ENCODE measurements at regions not wholly inside any gene's neighbourhood (a gene's known extent, or its start where the extent isn't known, plus 50 kb on each side); places are given as distances from the start of the nearest gene placed in this dataset.

DNA sequence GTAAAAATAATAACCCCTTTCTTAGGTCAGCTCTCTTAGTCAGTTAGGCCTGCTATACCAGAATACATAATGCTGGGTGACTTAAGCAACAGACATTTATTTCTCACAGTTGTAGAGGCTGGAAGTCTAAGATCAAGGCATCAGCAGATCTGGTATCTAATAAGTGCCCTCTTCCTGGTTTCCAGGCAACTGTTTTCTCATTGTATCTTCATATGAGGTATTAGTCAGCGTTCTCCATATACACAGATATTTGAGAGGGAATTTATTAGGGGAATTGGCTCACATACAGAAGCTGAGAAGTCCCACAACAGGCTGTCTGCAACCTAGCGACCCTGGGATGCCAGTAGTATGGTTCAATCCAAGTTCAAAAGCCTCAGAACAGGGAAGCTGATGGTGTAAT is 896.0 kb downstream of the GALC start:
- no peak overlapping the region for H3K9ac ChIP-seq (ENCODE audit: low read length)
- H2AFZ ChIP-seq (ENCODE audit: low read depth, low read length): no peak overlapping the region
- H3K9me2 ChIP-seq (ENCODE audit: insufficient read depth, low read length): no peaks in the 10 kb centered on the region
- no peaks in the 10 kb centered on the region for H3K79me2 ChIP-seq (replicated peaks; ENCODE audit: insufficient read depth, low read length)
- no peaks in the 10 kb centered on the region for H3K9me3 ChIP-seq (ENCODE audit: low read length)
- no peaks in the 10 kb centered on the region for H3K36me3 ChIP-seq (ENCODE audit: insufficient read depth, low read length)
- H3K27me3 ChIP-seq (ENCODE audit: insufficient read depth, low read depth, low read length): no peaks in the 10 kb centered on the region
- TF ChIP-seq EP300 (conservative IDR thresholded peaks at IDR 0.05; ENCODE audit: poor library complexity, severe bottlenecking) (no peak), MXI1 (conservative IDR thresholded peaks at IDR 0.05; ENCODE audit: poor library complexity, severe bottlenecking) (no peak), RAD21 (conservative IDR thresholded peaks at IDR 0.05) (no peak), EZH2 (IDR thresholded peaks at IDR 0.05; ENCODE audit: borderline replicate concordance, insufficient read depth, low read length, poor library complexity, severe bottlenecking) (no peak), CTCF (IDR thresholded peaks at IDR 0.05; ENCODE audit: poor library complexity, severe bottlenecking) (no peak), SMC3 (conservative IDR thresholded peaks at IDR 0.05; ENCODE audit: poor library complexity) (no peak), TAF1 (IDR thresholded peaks at IDR 0.05; ENCODE audit: low read depth) (no peak), POLR2AphosphoS5 (IDR thresholded peaks at IDR 0.05) (no peak)
- TF ChIP-seq, protein P1, sequence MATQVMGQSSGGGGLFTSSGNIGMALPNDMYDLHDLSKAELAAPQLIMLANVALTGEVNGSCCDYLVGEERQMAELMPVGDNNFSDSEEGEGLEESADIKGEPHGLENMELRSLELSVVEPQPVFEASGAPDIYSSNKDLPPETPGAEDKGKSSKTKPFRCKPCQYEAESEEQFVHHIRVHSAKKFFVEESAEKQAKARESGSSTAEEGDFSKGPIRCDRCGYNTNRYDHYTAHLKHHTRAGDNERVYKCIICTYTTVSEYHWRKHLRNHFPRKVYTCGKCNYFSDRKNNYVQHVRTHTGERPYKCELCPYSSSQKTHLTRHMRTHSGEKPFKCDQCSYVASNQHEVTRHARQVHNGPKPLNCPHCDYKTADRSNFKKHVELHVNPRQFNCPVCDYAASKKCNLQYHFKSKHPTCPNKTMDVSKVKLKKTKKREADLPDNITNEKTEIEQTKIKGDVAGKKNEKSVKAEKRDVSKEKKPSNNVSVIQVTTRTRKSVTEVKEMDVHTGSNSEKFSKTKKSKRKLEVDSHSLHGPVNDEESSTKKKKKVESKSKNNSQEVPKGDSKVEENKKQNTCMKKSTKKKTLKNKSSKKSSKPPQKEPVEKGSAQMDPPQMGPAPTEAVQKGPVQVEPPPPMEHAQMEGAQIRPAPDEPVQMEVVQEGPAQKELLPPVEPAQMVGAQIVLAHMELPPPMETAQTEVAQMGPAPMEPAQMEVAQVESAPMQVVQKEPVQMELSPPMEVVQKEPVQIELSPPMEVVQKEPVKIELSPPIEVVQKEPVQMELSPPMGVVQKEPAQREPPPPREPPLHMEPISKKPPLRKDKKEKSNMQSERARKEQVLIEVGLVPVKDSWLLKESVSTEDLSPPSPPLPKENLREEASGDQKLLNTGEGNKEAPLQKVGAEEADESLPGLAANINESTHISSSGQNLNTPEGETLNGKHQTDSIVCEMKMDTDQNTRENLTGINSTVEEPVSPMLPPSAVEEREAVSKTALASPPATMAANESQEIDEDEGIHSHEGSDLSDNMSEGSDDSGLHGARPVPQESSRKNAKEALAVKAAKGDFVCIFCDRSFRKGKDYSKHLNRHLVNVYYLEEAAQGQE (IDR thresholded peaks at IDR 0.05; ENCODE audit: borderline replicate concordance): no peak
- no peaks in the 10 kb centered on the region for H4K20me1 ChIP-seq (ENCODE audit: insufficient read depth)
- H3K4me3 ChIP-seq (ENCODE audit: low read length): no peak overlapping the region
- no peak overlapping the region for H3K4me2 ChIP-seq (ENCODE audit: low read length)
- H3F3A ChIP-seq (ENCODE audit: insufficient read depth, low read length, poor library complexity, severe bottlenecking): no peaks in the 10 kb centered on the region
- H3K27ac ChIP-seq (ENCODE audit: low read length): no peak overlapping the region

GRCh38 chr14:87094913-87095312 is 898.1 kb downstream of the GALC start:
- Histone ChIP-seq H3F3A (ENCODE audit: insufficient read depth, low read length, poor library complexity, severe bottlenecking) (no peaks in the 10 kb centered on the region), H3K9me3 (ENCODE audit: low read length) (no peaks in the 10 kb centered on the region), H3K27me3 (ENCODE audit: insufficient read depth, low read depth, low read length) (no peaks in the 10 kb centered on the region), H4K20me1 (ENCODE audit: insufficient read depth) (no peaks in the 10 kb centered on the region), H3K9ac (ENCODE audit: low read length) (no peak overlapping the region), H3K36me3 (ENCODE audit: insufficient read depth, low read length) (no peaks in the 10 kb centered on the region), H3K4me2 (ENCODE audit: low read length) (no peak overlapping the region), H3K9me2 (ENCODE audit: insufficient read depth, low read length) (no peaks in the 10 kb centered on the region), H3K27ac (ENCODE audit: low read length) (no peak overlapping the region), H2AFZ (ENCODE audit: low read depth, low read length) (no peak overlapping the region), H3K4me3 (ENCODE audit: low read length) (no peak overlapping the region), H3K79me2 (replicated peaks; ENCODE audit: insufficient read depth, low read length) (no peaks in the 10 kb centered on the region)
- TF ChIP-seq, protein P1 (IDR thresholded peaks at IDR 0.05; ENCODE audit: borderline replicate concordance): no peak
- TF ChIP-seq EP300 (conservative IDR thresholded peaks at IDR 0.05; ENCODE audit: poor library complexity, severe bottlenecking): no peak
- TF ChIP-seq POLR2AphosphoS5 (IDR thresholded peaks at IDR 0.05): no peak
- no peak for TF ChIP-seq EZH2 (IDR thresholded peaks at IDR 0.05; ENCODE audit: borderline replicate concordance, insufficient read depth, low read length, poor library complexity, severe bottlenecking)
- no peak for TF ChIP-seq SMC3 (conservative IDR thresholded peaks at IDR 0.05; ENCODE audit: poor library complexity)
- no peak for TF ChIP-seq CTCF (IDR thresholded peaks at IDR 0.05; ENCODE audit: poor library complexity, severe bottlenecking)
- TF ChIP-seq RAD21 (conservative IDR thresholded peaks at IDR 0.05): no peak
- no peak for TF ChIP-seq TAF1 (IDR thresholded peaks at IDR 0.05; ENCODE audit: low read depth)
- no peak for TF ChIP-seq MXI1 (conservative IDR thresholded peaks at IDR 0.05; ENCODE audit: poor library complexity, severe bottlenecking)
